Tibial artery (tissue), 4 donors: ENCODE measurements at regions not wholly inside any gene's neighbourhood (a gene's known extent, or its start where the extent isn't known, plus 50 kb on each side); places are given as distances from the start of the nearest gene placed in this dataset.

Experiments
- DNase-seq, 2 donors: peaks; one replicate each; pipeline ENCODE4 v3.0.0-alpha.2; 2019
- H3K27ac ChIP-seq, 2 donors: fragments of 200-600 bp; sonication (generic) in 1 of 2; 1 replicate in 1 of 2; 2 replicates in 1 of 2; pipeline ENCODE4 v1.5.1; 2018 to 2019; ENCODE audit warnings: mild to moderate bottlenecking in 1 of 2
- H3K27me3 ChIP-seq, 2 donors: fragments of 200-600 bp; sonication (generic) in 1 of 2; one replicate each; pipeline versions ENCODE4 v1.5.1 to v1.6.0; 2016 to 2019
- H3K36me3 ChIP-seq, 3 donors: fragments of 200-600 bp; sonication (generic) in 2 of 3; one replicate each; pipeline ENCODE4 v1.5.1; 2016 to 2019; ENCODE audit warnings: mild to moderate bottlenecking in 2 of 3
- H3K4me1 ChIP-seq, 4 donors: fragments of 200-600 bp; sonication (generic) in 2 of 4; 1 replicate in 3 of 4; 2 replicates in 1 of 4; pipeline ENCODE4 v1.5.1; 2016 to 2019
- H3K4me3 ChIP-seq, 2 donors: fragments of 200-600 bp; sonication (generic) in 1 of 2; 1 replicate in 1 of 2; 2 replicates in 1 of 2; pipeline ENCODE4 v1.5.1; 2018 to 2019; ENCODE audit warnings: mild to moderate bottlenecking in 2 of 2
- H3K9me3 ChIP-seq, 3 donors: fragments of 200-600 bp; sonication (generic) in 1 of 3; one replicate each; pipeline ENCODE4 v1.5.1; 2016 to 2019
- intact Hi-C: fragments of 100-400 bp; cut with DNase I; formaldehyde crosslinking; loops from one replicate; pipeline ENCODE4 v1.15.0; 2023; ENCODE audit warnings: low total_unique reads
- TF ChIP-seq, protein P1 (sequence below), 2 experiments: fragments of 200-600 bp in 1 of 2; fragments of 450-650 bp in 1 of 2; IDR thresholded peaks; one replicate each; pipeline ENCODE4 v1.5.1; 2017 to 2019; ENCODE audit warnings: antibody characterized with exemption in 2 of 2, mild to moderate bottlenecking in 1 of 2, moderate library complexity in 1 of 2

GRCh38 chr1:87689487-87689886, 360.8 kb downstream of the LMO4 start:
- Histone ChIP-seq H3K9me3 (no peaks in the 10 kb centered on the region), H3K4me1 (peaks cover 0 to 8% (median 0%) of the 10 kb centered on the region in 4 donors), H3K36me3 (no peaks in the 10 kb centered on the region), H3K27ac (no peak overlapping the region), H3K27me3 (no peaks in the 10 kb centered on the region), H3K4me3 (no peak overlapping the region)
- TF ChIP-seq, protein P1, sequence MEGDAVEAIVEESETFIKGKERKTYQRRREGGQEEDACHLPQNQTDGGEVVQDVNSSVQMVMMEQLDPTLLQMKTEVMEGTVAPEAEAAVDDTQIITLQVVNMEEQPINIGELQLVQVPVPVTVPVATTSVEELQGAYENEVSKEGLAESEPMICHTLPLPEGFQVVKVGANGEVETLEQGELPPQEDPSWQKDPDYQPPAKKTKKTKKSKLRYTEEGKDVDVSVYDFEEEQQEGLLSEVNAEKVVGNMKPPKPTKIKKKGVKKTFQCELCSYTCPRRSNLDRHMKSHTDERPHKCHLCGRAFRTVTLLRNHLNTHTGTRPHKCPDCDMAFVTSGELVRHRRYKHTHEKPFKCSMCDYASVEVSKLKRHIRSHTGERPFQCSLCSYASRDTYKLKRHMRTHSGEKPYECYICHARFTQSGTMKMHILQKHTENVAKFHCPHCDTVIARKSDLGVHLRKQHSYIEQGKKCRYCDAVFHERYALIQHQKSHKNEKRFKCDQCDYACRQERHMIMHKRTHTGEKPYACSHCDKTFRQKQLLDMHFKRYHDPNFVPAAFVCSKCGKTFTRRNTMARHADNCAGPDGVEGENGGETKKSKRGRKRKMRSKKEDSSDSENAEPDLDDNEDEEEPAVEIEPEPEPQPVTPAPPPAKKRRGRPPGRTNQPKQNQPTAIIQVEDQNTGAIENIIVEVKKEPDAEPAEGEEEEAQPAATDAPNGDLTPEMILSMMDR (IDR thresholded peaks at IDR 0.05), result no peak
- no peak for DNase-seq
- intact Hi-C loops, result no loop called here

- no peak for DNase-seq
- Histone ChIP-seq H3K27ac (no peak overlapping the region), H3K36me3 (no peaks in the 10 kb centered on the region), H3K4me1 (no peaks in the 10 kb centered on the region), H3K9me3 (peaks cover 0 to 7% (median 4%) of the 10 kb centered on the region in 3 donors), H3K4me3 (no peak overlapping the region), H3K27me3 (no peaks in the 10 kb centered on the region)
- TF ChIP-seq, protein P1 (IDR thresholded peaks at IDR 0.05), result no peak
- intact Hi-C loops, result no loop called here
Observed at GRCh38 chr1:87696483-87696882, 367.8 kb downstream of the LMO4 start.

GRCh38 chr1:87702455-87702854, 373.8 kb downstream of the LMO4 start:
- Histone ChIP-seq H3K36me3 (no peaks in the 10 kb centered on the region), H3K27ac (no peak overlapping the region), H3K27me3 (no peaks in the 10 kb centered on the region), H3K9me3 (peaks cover 0 to 21% (median 18%) of the 10 kb centered on the region in 3 donors), H3K4me3 (no peak overlapping the region), H3K4me1 (no peaks in the 10 kb centered on the region)
- DNase-seq, result no peak
- TF ChIP-seq, protein P1 (IDR thresholded peaks at IDR 0.05), result no peak
- intact Hi-C loops, result no loop called here

DNA sequence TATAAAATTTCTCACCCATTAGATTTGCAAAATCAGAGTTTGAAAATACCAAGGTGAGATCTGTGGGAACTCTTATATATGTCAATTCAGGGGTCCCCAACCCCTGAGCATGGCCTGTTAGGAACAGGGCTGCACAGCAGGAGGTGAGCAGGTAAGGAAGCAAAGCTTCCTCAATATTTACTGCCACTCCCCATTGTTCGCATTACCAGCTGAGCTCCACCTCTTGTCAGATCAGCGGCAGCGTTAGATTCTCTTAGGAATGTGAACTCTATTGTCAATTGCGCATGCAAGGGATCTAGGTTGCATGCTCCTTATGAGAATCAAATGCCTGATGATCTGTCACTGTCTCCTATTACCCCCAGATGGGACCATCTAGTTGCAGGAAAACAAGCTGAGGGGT, 376.6 kb downstream of the LMO4 start:
- no peak for DNase-seq
- Histone ChIP-seq H3K27me3 (no peaks in the 10 kb centered on the region), H3K9me3 (peaks cover 0 to 21% (median 18%) of the 10 kb centered on the region in 3 donors), H3K36me3 (no peaks in the 10 kb centered on the region), H3K4me1 (no peaks in the 10 kb centered on the region), H3K27ac (no peak overlapping the region), H3K4me3 (no peak overlapping the region)
- intact Hi-C loops, result no loop called here
- TF ChIP-seq, protein P1 (IDR thresholded peaks at IDR 0.05), result no peak

DNA sequence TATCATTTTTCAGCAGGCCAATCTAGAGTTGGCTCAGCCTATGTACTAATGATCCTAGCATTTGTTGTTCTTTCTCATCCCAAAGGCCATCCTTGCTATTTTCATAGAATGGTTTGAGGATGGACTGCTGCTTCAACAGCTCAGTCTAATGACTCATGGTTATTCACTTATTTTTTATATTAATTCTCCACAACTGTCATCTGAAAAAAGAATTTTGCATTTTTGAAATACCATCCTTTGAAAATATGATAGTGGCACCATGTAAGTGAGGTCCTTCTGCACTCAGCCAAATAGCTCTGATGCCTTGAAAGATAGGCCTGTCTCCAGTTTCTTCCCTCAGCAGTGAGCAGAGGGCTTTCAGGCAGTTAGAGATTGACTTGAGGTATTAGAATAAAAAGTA, 377.5 kb downstream of the LMO4 start:
- Histone ChIP-seq H3K36me3 (no peaks in the 10 kb centered on the region), H3K9me3 (peaks cover 0 to 17% (median 16%) of the 10 kb centered on the region in 3 donors), H3K4me3 (no peak overlapping the region), H3K27me3 (no peaks in the 10 kb centered on the region), H3K4me1 (no peaks in the 10 kb centered on the region), H3K27ac (no peak overlapping the region)
- intact Hi-C loops, result no loop called here
- no peak for DNase-seq
- TF ChIP-seq, protein P1 (IDR thresholded peaks at IDR 0.05), result no peak

DNA sequence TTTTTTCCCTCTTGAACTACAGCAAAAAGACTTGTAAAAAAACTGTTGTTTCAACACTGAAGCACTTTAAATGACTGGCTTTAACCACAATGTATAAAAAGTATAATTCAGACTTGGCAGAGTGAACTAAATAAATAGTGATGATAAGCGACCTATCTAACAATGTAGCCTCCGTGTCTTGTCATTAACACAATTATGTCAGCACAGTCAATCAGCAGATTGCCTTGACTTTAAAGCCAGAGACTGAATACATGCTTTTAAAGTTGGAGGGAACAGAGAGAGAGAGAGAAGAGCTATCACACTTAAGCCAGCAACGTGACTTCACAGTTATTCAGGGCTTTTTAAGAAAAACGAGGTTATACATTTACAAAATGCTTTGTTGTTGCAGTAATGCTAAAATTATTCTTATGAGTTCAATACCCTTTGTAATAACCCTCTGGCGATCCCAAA, 378.1 kb downstream of the LMO4 start:
- Histone ChIP-seq H3K9me3 (peaks cover 0 to 13% (median 13%) of the 10 kb centered on the region in 3 donors), H3K27me3 (no peaks in the 10 kb centered on the region), H3K4me3 (no peak overlapping the region), H3K27ac (no peak overlapping the region), H3K36me3 (no peaks in the 10 kb centered on the region), H3K4me1 (no peaks in the 10 kb centered on the region)
- DNase-seq, result no peak
- TF ChIP-seq, protein P1 (IDR thresholded peaks at IDR 0.05), result no peak
- intact Hi-C loops, result no loop called here
